ENCODE measurements at regions not wholly inside any gene's neighbourhood (a gene's known extent, or its start where the extent isn't known, plus 50 kb on each side); places are given as distances from the start of the nearest gene placed in this dataset.
"Not testable (repeated sequence)": the region's sequence is repeated elsewhere in the genome, so short reads cannot be mapped to it uniquely, and the experiment has no call there.

- DNase-seq (ENCODE audit: low spot score) = no peak
Measured at GRCh38 chr12:111271674-111272418, 97.0 kb downstream of the PHETA1 start.

DNA sequence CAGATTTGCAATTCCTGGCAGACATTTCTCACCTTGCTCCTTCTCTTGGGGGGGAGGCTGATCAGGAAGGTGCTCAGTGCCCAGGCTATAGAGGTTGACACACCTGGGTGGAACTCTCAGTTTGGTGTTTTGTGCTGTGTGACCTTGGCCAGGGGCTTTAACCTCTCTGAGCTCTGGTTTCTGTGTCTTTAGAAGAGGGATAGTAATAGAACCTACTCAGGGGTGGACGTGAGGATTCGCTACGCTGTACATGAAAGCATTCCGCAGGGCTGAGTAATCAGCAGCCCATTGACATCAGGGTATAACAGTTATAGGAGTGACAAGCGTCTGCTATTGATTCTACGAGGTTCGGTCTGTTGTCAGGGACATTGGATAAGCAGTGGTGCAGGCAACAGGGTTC, 98.1 kb downstream of the PHETA1 start:
- DNase-seq (ENCODE audit: low spot score) = no peak

- no peak for DNase-seq (ENCODE audit: low spot score)
Measured at GRCh38 chr12:111270239-111270638, 98.7 kb downstream of the PHETA1 start.

DNA sequence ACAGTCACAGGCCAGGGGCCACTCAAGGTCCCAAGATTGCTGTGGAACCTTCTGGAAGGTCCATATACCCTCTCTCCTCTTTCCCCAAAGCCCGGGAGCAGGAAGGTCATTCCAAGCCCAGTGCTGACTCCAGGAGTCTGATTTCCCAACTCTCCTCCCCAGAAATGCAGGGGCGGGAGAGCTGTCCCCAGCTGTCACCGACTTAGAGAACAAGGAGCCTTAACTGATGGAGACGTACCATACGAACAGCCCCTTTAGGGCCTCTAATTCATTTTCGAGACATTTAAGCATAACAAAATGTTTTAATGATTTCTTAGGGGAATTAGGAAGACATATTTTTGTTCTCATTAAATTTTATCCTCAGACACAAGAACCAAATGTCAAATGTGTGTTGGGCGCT, 99.2 kb downstream of the PHETA1 start:
- DNase-seq (ENCODE audit: low spot score) = no peak

DNA sequence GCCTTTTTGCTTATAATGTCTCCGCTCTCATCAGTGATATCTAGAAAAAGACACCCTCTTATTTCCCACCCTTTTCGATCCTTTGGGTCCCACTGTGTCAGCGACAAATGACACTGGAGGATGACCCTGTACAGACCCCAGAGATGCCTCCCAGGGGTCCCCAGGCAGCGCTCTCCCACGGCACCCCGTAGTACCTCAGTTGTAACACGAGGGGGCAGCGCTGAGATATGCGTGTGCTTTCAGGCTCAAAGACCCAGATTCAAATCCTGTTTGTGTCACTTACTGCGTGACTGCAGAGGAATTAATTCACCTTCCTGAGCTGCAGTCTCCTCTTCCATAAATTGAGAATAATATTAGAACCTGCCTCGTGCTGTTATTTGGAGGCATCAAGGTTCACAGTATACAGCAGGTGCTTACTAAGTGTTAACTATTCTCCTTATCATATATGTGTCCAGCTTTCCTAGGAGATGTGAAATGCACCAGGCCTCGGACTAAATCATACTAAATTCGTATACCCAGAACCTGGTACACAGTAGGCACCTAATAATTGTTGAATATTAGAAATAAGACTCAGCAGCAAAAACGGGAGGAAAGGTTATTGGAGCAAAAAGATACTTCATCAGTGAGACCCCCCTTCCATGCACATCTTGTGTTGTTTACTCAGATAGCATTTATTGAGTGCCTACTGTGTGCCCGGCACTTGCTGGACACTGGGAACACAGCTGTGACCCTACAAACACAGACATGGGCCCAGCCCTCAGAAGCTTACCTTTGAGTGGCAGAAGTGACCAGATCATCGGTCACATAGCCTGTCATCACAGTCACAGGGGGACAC, 99.9 kb downstream of the PHETA1 start:
- DNase-seq (ENCODE audit: low spot score) = peak; percentile 58

- DNase-seq (ENCODE audit: low spot score) = no peak
Measured at GRCh38 chr12:111267144-111267543, 101.8 kb downstream of the PHETA1 start.

DNA sequence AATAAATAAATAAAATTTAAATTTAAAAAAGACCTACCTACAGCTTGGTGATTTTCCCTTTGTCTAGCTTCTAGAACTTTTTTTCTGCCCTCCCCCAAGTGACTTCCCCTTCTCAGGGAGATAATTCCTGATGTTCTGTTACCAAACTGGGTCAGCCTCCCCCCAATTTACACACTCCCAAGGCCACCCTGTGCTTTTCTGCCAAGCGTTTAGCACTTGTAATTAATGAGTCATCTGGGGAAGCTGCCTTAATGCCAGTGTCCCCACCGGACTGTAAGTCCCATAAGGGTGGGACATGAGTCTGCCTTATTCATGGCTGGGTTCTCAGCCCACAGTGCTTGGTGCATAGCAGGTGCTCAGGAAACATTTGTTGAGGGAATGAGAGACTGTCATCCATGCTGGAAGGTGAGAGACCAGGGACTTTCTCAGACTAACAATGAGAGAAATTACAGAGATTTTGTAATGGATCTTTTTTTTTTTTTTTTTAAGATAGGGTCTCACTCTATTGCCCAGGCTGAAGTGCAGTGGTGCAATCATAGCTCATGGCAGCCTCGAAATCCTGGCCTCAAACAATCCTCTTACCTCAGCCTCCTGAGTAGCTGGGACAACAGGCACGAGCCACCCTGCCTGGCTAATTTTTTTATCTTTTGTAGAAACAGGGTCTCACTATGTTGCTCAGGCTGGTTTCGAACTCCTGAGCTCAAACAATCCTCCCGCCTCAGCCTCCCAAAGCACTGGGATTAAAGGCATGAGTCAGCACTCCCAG, 106.8 kb downstream of the PHETA1 start:
- no peak for DNase-seq (ENCODE audit: low spot score)

DNA sequence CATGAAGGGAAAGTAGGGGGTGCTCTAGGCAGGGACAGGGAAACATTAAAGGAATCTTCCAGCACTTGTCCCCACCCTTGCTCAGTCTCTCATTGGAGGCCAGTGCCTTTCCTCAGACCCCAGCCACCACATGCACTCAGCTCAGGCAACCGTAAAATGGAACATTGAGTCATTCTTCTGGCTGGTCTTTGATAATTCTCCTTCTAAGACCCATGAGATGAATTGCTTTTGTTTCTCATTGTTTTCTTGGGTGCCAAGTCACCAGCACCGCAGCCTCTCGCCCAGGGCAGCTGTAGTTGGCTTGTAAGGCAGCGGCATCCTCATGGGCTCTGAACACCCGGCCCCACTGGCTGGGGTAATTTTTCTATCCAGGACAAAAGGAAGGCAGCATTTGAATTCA, 108.2 kb downstream of the PHETA1 start:
- no peak for DNase-seq (ENCODE audit: low spot score)

- DNase-seq (ENCODE audit: low spot score) = no peak
Measured at GRCh38 chr12:111259231-111259630, 109.7 kb downstream of the PHETA1 start.

DNA sequence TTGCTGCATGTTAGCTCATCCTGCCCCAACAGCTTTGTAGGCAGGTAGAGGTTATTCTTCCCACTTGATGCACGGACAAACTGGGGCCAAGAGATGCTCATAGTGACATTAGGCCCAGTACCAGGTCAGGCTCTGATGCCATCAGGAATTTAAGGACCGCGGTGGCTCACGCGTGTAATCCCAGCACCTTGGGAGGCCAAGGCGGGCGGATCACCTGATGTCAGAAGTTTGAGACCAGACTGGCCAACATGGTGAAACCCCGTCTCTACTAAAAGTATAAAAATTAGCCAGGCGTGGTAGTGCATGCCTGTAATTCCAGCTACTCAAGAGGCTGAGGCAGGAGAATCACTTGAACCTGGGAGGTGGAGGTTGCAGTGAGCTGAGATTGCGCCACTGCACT, 110.8 kb downstream of the PHETA1 start:
- not testable (repeated sequence) for DNase-seq (ENCODE audit: low spot score)

DNA sequence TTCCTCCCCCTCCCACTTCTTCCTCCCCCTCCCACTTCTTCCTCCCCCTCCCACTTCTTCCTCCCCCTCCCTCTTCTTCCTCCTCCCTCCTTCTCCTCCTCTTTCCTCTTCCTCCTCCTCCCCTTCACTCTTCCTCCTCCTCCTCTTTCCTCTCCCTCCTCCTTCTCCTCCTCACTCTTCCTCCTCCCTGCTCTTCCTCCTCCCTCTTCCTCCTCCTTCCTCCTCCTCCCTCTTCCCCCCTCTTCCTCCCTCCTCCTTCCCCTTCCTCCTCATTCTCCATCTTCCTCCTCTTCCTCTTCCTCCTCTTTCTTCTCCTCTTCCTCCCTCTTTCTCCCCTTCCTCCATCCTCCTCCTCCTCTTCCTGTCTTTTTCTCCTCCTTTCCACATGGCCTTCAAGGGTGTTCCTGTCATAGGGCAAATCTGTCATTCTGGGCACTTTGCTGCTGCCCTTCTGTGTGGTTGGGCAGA, 111.4 kb downstream of the PHETA1 start:
- DNase-seq (ENCODE audit: low spot score) = no peak

DNA sequence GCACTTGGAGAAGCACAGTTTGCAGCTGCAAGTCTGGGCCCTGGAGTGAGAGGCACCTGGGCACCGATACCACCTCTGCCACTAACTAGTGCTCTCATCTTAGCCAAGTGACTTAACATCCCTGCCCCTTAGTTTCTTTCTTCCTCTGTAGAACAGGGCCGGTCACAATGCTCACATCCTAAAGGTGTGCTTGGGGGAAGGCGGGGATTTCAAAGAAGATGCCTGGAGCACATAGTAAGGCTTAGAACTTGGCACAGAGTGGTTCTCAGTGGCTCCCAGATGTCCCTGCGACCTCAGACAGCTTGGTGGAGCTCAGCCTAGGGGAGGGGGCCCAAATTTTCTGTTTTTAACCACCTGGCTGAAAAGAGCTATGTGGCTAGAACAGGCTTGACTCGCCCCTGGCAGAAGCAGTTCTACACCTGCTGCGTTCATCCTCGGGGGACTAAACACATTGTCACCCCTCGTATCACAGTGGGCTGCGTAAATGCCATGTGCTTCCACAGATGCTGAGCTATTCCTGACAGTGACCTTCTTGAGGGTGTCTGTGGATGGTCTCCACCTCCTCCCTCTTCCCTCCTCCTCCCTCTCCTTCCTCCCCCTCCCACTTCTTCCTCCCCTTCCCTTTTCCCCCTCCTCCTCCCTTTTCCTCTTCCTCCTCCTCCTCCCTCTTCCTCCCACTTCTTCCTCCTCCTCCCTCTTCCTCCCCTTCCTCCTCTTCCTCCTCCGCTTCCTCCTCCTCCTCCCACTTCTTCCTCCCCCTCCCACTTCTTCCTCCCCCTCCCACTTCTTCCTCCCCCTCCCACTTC, 112.1 kb downstream of the PHETA1 start:
- no peak for DNase-seq (ENCODE audit: low spot score)

DNA sequence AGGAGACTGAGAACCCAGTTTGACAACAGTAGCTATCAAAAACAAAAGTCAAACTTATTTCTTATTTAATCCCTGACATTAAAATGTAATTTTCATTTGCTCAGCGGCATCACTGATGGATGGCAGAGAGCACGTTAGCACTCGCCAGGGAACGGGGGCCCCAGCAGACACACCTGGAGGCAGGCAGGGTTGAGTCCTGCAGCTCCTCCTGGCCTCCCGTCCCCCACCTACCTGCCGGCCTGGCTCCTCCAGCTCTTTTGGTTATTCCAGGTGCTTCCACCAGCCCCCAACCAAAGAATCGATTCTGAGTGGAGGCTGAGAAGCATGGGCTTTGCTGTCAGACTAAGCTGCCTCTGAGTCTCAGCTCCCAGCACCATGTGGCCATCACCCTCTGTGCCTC, 113.6 kb downstream of the PHETA1 start:
- DNase-seq (ENCODE audit: low spot score) = no peak

- DNase-seq (ENCODE audit: low spot score) = no peak
Measured at GRCh38 chr12:111254106-111254505, 114.8 kb downstream of the PHETA1 start.

DNA sequence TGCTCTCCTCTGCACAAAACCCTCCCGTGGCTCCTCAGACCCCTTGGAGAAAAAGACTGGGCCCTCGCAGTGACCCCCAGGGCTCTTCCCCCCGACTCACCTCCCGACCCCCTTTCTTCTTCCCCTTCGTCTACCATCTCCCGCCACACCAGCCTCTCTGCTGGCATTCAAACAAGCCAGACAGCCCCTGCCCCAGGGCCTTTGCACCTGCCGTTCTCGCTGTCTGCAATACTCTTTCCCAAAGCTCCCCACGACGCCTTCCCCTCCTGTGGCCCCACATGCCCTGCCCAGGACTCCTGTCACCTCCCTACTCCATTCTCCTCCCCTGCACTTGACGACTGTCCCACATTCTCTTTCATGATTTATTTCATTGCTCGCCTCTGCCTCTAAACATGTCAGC, 115.7 kb downstream of the PHETA1 start:
- DNase-seq (ENCODE audit: low spot score) = no peak

GRCh38 chr12:111251787-111252186, 117.1 kb downstream of the PHETA1 start:
- no peak for DNase-seq (ENCODE audit: low spot score)

DNA sequence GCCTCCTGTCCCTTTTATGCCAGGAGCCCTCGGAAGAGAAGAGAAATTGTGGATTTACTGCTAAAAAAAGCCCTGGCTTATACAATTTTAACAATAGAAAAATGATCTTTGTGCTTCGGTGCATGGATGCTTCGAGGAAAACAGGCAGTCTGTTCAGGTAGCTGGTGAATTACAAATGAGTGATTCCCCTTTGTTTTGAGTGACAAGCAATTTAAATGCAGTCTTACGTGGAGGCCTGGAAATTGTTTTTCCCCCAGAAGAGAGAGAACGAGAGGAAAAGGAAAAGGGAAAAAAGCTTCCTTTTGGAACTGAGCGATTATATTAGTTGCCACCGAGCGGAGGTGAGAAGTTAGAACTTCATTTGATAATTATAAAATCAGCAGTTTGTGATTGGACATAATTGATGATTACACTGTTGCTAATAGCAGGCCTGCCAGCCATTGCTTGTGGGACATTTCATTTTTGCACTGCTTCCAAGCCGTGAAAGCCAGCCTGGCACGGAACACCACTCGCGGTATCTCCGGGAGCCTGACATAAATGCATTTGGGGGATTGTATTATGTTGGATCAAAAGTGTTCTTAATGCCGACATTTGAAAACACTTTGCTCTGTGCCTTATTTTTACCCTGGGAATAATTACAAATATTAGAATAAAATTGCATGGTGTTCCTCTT, 117.7 kb downstream of the PHETA1 start:
- DNase-seq (ENCODE audit: low spot score) = no peak

DNA sequence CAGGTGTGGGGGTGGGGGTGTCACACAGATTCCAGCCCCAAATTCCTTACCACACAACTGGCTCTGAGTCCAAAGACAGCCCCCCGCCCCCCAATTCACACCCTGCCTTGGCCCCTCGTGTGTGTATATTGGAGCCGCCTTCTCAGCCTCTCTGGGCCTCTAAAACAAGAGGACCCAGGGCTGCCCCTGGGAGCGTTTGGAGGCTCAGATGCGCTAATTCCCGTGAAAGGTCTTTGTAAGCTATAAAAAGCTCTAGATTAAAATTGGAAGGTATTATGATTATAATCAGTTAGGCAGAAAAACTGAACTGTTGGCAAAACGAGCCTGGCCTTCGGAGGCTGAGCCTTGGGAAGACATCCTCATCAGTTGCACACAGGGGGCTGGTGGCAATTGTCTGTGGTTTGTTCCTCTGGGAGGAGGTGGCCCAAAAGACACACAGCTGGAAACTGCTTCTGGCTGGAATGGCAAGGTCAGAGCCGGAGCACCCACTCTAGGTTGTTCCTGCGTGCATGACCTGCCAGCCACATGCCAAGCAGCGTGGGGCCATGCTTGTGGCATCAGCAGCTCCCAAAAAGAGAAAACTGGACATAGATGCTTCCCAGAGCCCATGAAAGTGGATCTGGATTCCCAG, 118.5 kb downstream of the PHETA1 start:
- peak; percentile 71 for DNase-seq (ENCODE audit: low spot score)

- DNase-seq (ENCODE audit: low spot score) = no peak
Measured at GRCh38 chr12:111249757-111250156, 119.1 kb downstream of the PHETA1 start.

DNA sequence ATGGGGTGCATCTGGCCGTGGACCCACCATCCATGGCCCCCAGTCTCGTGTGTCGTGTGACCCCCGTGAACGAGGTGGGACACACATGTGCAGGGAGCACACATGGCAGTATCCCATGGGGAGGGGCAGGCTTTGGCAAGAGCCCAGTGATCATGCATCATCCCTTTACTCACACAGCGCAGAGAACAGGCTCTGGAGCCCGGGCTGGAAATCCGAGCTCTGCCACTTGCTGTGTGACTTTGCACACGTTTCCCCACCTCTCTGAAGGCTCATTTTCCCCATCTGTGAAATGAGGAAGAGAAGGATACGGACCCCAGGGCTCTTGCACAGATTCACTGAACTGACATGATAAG, 119.9 kb downstream of the PHETA1 start:
- no peak for DNase-seq (ENCODE audit: low spot score)

Data from D341Med (cell line).